Progenitor cell of endocrine pancreas (in vitro differentiated cells): ENCODE measurements at regions not wholly inside any gene's neighbourhood (a gene's known extent, or its start where the extent isn't known, plus 50 kb on each side); places are given as distances from the start of the nearest gene placed in this dataset.

Experiments
- DNase-seq: peaks from one replicate; pipeline ENCODE4 v3.0.0; 2021; ENCODE audit warnings: low spot score; ENCODE audit not compliant: unreplicated experiment
- H3K27ac Mint-ChIP-seq: 2 replicates; pipeline ENCODE4 v1.8.0; 2021; ENCODE audit warnings: mild to moderate bottlenecking, moderate library complexity, mixed read lengths
- H3K27me3 Mint-ChIP-seq: 2 replicates; pipeline ENCODE4 v1.8.0; 2021; ENCODE audit warnings: mixed read lengths
- H3K36me3 Mint-ChIP-seq: 2 replicates; pipeline ENCODE4 v1.8.0; 2022; ENCODE audit warnings: mixed read lengths; ENCODE audit not compliant: insufficient read depth
- H3K4me1 Mint-ChIP-seq: 2 replicates; pipeline ENCODE4 v1.8.0; 2021; ENCODE audit warnings: low read depth, mixed read lengths
- H3K4me3 Mint-ChIP-seq: 2 replicates; pipeline ENCODE4 v1.8.0; 2021; ENCODE audit warnings: low read depth, mild to moderate bottlenecking, moderate library complexity, mixed read lengths
- H3K9me3 Mint-ChIP-seq: 2 replicates; pipeline ENCODE4 v1.8.0; 2021; ENCODE audit warnings: low read depth, mixed read lengths
- CTCF ChIP-seq: fragments of 200-600 bp; sonication (generic); IDR thresholded peaks from one replicate; pipeline ENCODE4 v1.5.0; 2021; ENCODE audit warnings: antibody characterized with exemption, mild to moderate bottlenecking; ENCODE audit not compliant: unreplicated experiment

GRCh38 chr5:9699681-9700080 lies 69.5 kb upstream of the TAS2R1 start:
- H3K27ac Mint-ChIP-seq, result no peak overlapping the region
- no peak for TF ChIP-seq CTCF
- H3K9me3 Mint-ChIP-seq, result no peaks in the 10 kb centered on the region
- H3K4me1 Mint-ChIP-seq, result no peaks in the 10 kb centered on the region
- no peak for DNase-seq
- H3K36me3 Mint-ChIP-seq, result no peaks in the 10 kb centered on the region
- no peak overlapping the region for H3K4me3 Mint-ChIP-seq
- H3K27me3 Mint-ChIP-seq, result no peaks in the 10 kb centered on the region

DNA sequence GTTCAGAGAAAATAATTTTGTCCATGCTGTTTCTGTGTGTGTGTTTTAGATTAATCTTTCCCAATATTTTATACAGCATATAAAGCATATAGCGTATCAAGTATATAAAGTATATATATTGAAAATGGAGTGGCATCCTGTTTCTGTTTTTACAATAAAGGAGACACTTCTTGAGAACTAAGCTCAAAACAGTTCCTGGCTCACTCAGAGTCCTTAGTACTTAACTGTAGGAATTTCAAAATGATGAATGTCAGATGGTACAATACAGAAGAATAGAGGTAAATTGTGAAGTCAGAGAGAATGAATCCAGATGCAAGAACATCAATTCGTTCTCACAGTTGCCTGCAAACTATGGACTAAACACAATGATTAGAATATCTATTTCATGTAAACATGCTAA lies 68.7 kb upstream of the TAS2R1 start:
- TF ChIP-seq CTCF, result no peak
- no peaks in the 10 kb centered on the region for H3K27me3 Mint-ChIP-seq

GRCh38 chr5:9698125-9698826 lies 68.1 kb upstream of the TAS2R1 start:
- Mint-ChIP-seq H3K36me3 (no peaks in the 10 kb centered on the region), H3K4me1 (no peaks in the 10 kb centered on the region), H3K27me3 (no peaks in the 10 kb centered on the region), H3K4me3 (no peak overlapping the region), H3K9me3 (no peaks in the 10 kb centered on the region), H3K27ac (no peak overlapping the region)
- TF ChIP-seq CTCF, result no peak
- no peak for DNase-seq

More for the DNA sequence above, 68.7 kb upstream of the TAS2R1 start:
- H3K4me1 Mint-ChIP-seq, result no peaks in the 10 kb centered on the region
- H3K36me3 Mint-ChIP-seq, result no peaks in the 10 kb centered on the region
- H3K4me3 Mint-ChIP-seq, result no peak overlapping the region
- DNase-seq, result no peak
- no peak overlapping the region for H3K27ac Mint-ChIP-seq
- no peaks in the 10 kb centered on the region for H3K9me3 Mint-ChIP-seq

- no peaks in the 10 kb centered on the region for H3K4me1 Mint-ChIP-seq
- no peaks in the 10 kb centered on the region for H3K27me3 Mint-ChIP-seq
- H3K9me3 Mint-ChIP-seq, result peaks cover 2% of the 10 kb centered on the region
- no peaks in the 10 kb centered on the region for H3K36me3 Mint-ChIP-seq
- no peak for TF ChIP-seq CTCF
- no peak overlapping the region for H3K27ac Mint-ChIP-seq
- DNase-seq, result no peak
- H3K4me3 Mint-ChIP-seq, result no peak overlapping the region
Observed at GRCh38 chr5:9692576-9692975, 62.4 kb upstream of the TAS2R1 start.

- Mint-ChIP-seq H3K4me3 (no peak overlapping the region), H3K27ac (no peak overlapping the region), H3K9me3 (peaks cover 5% of the 10 kb centered on the region), H3K4me1 (no peaks in the 10 kb centered on the region), H3K36me3 (no peaks in the 10 kb centered on the region), H3K27me3 (no peaks in the 10 kb centered on the region)
- no peak for DNase-seq
- TF ChIP-seq CTCF, result no peak
Observed at GRCh38 chr5:9691261-9691660, 61.1 kb upstream of the TAS2R1 start.
